Liver (tissue), 8 donors: ENCODE measurements at regions not wholly inside any gene's neighbourhood (a gene's known extent, or its start where the extent isn't known, plus 50 kb on each side); places are given as distances from the start of the nearest gene placed in this dataset.

Experiments used
- DNase-seq: peaks from one replicate; pipeline ENCODE4 v3.0.0-alpha.2; 2017; ENCODE audit warnings: low spot score
- H3K27ac ChIP-seq, 2 donors: one replicate each; pipeline ENCODE4 v1.7.0; 2013; ENCODE audit warnings: inconsistent platforms in 2 of 2, low read length in 2 of 2, control low read depth in 1 of 2, low read depth in 1 of 2, mild to moderate bottlenecking in 1 of 2
- H3K27me3 ChIP-seq, 4 donors: one replicate each; pipeline versions ENCODE4 v1.6.1 to v1.7.0; 2013; ENCODE audit warnings: low read length in 3 of 4, inconsistent platforms in 1 of 4, mild to moderate bottlenecking in 1 of 4, moderate library complexity in 1 of 4; ENCODE audit not compliant: control insufficient read depth in 4 of 4, insufficient read depth in 4 of 4
- H3K36me3 ChIP-seq, 4 donors: one replicate each; pipeline versions ENCODE4 v1.6.1 to v1.7.0; 2013; ENCODE audit warnings: low read length in 3 of 4, mild to moderate bottlenecking in 3 of 4, low read depth in 1 of 4, moderate library complexity in 1 of 4; ENCODE audit not compliant: control insufficient read depth in 4 of 4, insufficient read depth in 3 of 4
- H3K4me1 ChIP-seq, 4 donors: one replicate each; pipeline versions ENCODE4 v1.6.1 to v1.7.0; 2013; ENCODE audit warnings: low read length in 3 of 4, mild to moderate bottlenecking in 3 of 4, moderate library complexity in 1 of 4; ENCODE audit not compliant: control insufficient read depth in 4 of 4, insufficient read depth in 4 of 4
- H3K4me3 ChIP-seq, 3 donors: one replicate each; pipeline versions ENCODE4 v1.6.1 to v1.7.0; 2013; ENCODE audit warnings: low read length in 3 of 3, control low read depth in 1 of 3, low read depth in 1 of 3, mild to moderate bottlenecking in 1 of 3
- H3K9ac ChIP-seq, 2 donors: one replicate each; pipeline ENCODE4 v1.7.0; 2013; ENCODE audit warnings: low read length in 2 of 2, mild to moderate bottlenecking in 2 of 2, moderate library complexity in 2 of 2, control low read depth in 1 of 2, low read depth in 1 of 2
- H3K9me3 ChIP-seq, 4 donors: one replicate each; pipeline versions ENCODE4 v1.6.1 to v1.7.0; 2013; ENCODE audit warnings: low read length in 3 of 4; ENCODE audit not compliant: control insufficient read depth in 4 of 4
- FOXA2 ChIP-seq: IDR thresholded peaks from 2 replicates; pipeline ENCODE4 v1.6.1; 2016; ENCODE audit warnings: antibody characterized with exemption
- HNF4A ChIP-seq, 2 donors: conservative IDR thresholded peaks; 2 replicates each; pipeline ENCODE4 v1.6.1; 2016; ENCODE audit warnings: antibody characterized with exemption in 2 of 2, mild to moderate bottlenecking in 2 of 2
- HNF4G ChIP-seq: IDR thresholded peaks from 2 replicates; pipeline ENCODE4 v1.6.1; 2016; ENCODE audit warnings: antibody characterized with exemption
- NR2F2 ChIP-seq: IDR thresholded peaks from 2 replicates; pipeline ENCODE4 v1.6.1; 2016; ENCODE audit warnings: antibody characterized with exemption
- RAD21 ChIP-seq, 2 donors: IDR thresholded peaks; 2 replicates each; pipeline ENCODE4 v1.6.1; 2016; ENCODE audit warnings: antibody characterized with exemption in 2 of 2, mild to moderate bottlenecking in 2 of 2
- RXRA ChIP-seq, 2 donors: IDR thresholded peaks; 2 replicates each; pipeline ENCODE4 v1.6.1; 2017 to 2018; ENCODE audit warnings: antibody characterized with exemption in 2 of 2, mild to moderate bottlenecking in 1 of 2
- SP1 ChIP-seq: IDR thresholded peaks from 2 replicates; pipeline ENCODE4 v1.6.1; 2018; ENCODE audit warnings: antibody characterized with exemption, mild to moderate bottlenecking
- WGBS: extraction: QIAGEN DNeasy Blood & Tissue Kit; methylation state at CpG from one replicate; pipeline ENCODE4 v1.1.7; 2013; 5-methylcytosine and 5-hydroxymethylcytosine counted together
- TF ChIP-seq, protein P1 (sequence below): IDR thresholded peaks from 2 replicates; pipeline ENCODE4 v1.6.1; 2016; ENCODE audit warnings: antibody characterized with exemption
- TF ChIP-seq, protein P2 (sequence below): IDR thresholded peaks from 2 replicates; pipeline ENCODE4 v1.6.1; 2016; ENCODE audit warnings: antibody characterized with exemption, mild to moderate bottlenecking
- TF ChIP-seq, protein P3 (sequence below): fragments of 150-350 bp; IDR thresholded peaks from 2 replicates; pipeline ENCODE4 v1.5.1; 2017; ENCODE audit warnings: improper control_type of control experiment, low read depth, low read length; ENCODE audit not compliant: missing input control
- TF ChIP-seq, protein P4 (sequence below): IDR thresholded peaks from 2 replicates; pipeline ENCODE4 v1.6.1; 2016; ENCODE audit warnings: antibody characterized with exemption
- donor health status: healthy.
- donor health status: healthy.
- donor health status: healthy.
- donor health status: healthy.
- donor health status: healthy.

DNA sequence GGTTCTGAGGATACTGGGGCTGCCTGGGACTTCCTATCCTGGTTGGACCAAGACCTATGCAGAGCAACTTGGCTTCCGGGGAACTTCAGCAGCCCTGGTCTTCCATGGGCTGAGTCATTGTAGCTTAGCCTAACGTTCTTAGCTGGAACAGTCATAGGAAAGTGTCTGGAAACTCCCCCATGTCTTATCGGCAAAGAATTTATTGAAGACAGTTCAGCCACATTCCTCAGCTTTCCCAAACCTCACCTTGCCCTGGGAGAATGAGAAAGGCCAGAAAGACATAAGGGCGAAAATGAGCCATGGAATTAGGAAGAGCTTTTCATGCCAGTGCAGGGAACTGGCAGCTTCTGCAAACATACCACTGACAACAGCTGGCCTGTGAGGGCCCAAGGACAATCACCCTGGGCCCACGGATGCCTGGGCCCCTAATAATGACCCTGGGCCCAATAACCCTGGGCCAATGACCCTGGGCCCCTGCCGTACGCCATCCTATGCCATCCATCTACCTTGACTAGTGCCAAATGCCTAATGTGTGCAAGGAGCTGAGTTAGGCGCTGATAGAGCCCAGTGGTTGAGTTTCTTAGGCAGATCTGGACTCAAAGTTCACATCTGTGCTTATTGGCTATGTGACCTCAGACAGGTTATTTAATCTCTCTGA lies 114.4 kb upstream of the GADD45A start:
- DNase-seq = no peak
- Histone ChIP-seq H3K4me3 (no peak overlapping the region), H3K27me3 (no peaks in the 10 kb centered on the region), H3K9me3 (no peaks in the 10 kb centered on the region), H3K9ac (no peak overlapping the region), H3K36me3 (no peaks in the 10 kb centered on the region), H3K4me1 (peaks cover 24 to 42% (median 34%) of the 10 kb centered on the region in 4 donors), H3K27ac (peak overlapping the region; percentile 39 to 84)
- 62% methylated on average over 8 of the region's 8 CpGs for WGBS
- TF ChIP-seq, protein P1, sequence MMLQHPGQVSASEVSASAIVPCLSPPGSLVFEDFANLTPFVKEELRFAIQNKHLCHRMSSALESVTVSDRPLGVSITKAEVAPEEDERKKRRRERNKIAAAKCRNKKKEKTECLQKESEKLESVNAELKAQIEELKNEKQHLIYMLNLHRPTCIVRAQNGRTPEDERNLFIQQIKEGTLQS = no peak
- TF ChIP-seq, protein P2, sequence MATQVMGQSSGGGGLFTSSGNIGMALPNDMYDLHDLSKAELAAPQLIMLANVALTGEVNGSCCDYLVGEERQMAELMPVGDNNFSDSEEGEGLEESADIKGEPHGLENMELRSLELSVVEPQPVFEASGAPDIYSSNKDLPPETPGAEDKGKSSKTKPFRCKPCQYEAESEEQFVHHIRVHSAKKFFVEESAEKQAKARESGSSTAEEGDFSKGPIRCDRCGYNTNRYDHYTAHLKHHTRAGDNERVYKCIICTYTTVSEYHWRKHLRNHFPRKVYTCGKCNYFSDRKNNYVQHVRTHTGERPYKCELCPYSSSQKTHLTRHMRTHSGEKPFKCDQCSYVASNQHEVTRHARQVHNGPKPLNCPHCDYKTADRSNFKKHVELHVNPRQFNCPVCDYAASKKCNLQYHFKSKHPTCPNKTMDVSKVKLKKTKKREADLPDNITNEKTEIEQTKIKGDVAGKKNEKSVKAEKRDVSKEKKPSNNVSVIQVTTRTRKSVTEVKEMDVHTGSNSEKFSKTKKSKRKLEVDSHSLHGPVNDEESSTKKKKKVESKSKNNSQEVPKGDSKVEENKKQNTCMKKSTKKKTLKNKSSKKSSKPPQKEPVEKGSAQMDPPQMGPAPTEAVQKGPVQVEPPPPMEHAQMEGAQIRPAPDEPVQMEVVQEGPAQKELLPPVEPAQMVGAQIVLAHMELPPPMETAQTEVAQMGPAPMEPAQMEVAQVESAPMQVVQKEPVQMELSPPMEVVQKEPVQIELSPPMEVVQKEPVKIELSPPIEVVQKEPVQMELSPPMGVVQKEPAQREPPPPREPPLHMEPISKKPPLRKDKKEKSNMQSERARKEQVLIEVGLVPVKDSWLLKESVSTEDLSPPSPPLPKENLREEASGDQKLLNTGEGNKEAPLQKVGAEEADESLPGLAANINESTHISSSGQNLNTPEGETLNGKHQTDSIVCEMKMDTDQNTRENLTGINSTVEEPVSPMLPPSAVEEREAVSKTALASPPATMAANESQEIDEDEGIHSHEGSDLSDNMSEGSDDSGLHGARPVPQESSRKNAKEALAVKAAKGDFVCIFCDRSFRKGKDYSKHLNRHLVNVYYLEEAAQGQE = no peak
- TF ChIP-seq NR2F2 = no peak
- TF ChIP-seq FOXA2 = no peak
- TF ChIP-seq SP1 = peak; percentile 46
- peak; percentile 69 to 88 for TF ChIP-seq RXRA (IDR thresholded peaks at IDR 0.05)
- TF ChIP-seq, protein P3, sequence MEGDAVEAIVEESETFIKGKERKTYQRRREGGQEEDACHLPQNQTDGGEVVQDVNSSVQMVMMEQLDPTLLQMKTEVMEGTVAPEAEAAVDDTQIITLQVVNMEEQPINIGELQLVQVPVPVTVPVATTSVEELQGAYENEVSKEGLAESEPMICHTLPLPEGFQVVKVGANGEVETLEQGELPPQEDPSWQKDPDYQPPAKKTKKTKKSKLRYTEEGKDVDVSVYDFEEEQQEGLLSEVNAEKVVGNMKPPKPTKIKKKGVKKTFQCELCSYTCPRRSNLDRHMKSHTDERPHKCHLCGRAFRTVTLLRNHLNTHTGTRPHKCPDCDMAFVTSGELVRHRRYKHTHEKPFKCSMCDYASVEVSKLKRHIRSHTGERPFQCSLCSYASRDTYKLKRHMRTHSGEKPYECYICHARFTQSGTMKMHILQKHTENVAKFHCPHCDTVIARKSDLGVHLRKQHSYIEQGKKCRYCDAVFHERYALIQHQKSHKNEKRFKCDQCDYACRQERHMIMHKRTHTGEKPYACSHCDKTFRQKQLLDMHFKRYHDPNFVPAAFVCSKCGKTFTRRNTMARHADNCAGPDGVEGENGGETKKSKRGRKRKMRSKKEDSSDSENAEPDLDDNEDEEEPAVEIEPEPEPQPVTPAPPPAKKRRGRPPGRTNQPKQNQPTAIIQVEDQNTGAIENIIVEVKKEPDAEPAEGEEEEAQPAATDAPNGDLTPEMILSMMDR = no peak
- TF ChIP-seq HNF4A (conservative IDR thresholded peaks at IDR 0.05) = peak in 1 of 2 donors; percentile 40
- TF ChIP-seq HNF4G = no peak
- no peak for TF ChIP-seq RAD21 (IDR thresholded peaks at IDR 0.05)
- TF ChIP-seq, protein P4, sequence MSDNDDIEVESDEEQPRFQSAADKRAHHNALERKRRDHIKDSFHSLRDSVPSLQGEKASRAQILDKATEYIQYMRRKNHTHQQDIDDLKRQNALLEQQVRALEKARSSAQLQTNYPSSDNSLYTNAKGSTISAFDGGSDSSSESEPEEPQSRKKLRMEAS = no peak

DNA sequence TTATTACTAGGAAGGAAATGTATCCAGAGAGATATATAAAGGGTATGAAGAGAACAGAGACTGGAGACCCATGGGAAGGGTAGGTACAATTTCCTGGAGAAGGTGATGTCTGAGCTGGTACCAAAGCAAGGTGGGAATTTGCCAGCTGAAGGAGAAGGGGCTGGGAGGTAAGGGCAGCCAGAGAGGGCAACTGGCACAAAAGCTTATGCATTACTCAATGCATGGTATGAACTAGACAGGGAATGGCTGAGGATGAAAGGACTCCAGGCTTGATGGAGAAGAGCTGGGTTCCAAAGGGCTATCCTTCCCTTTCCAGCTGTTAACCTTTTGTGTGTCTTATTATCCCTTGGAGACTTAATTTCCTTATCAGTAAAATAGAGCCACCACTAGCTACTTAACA lies 113.6 kb upstream of the GADD45A start:
- Histone ChIP-seq H3K27me3 (no peaks in the 10 kb centered on the region), H3K4me1 (peaks cover 27 to 45% (median 39%) of the 10 kb centered on the region in 4 donors), H3K9me3 (no peaks in the 10 kb centered on the region), H3K27ac (peak overlapping the region; percentile 84 to 90), H3K4me3 (no peak overlapping the region), H3K36me3 (no peaks in the 10 kb centered on the region), H3K9ac (no peak overlapping the region)
- DNase-seq = no peak
- TF ChIP-seq NR2F2 = no peak
- peak in 1 of 2 donors; percentile 40 for TF ChIP-seq HNF4A (conservative IDR thresholded peaks at IDR 0.05)
- TF ChIP-seq RXRA (IDR thresholded peaks at IDR 0.05) = peak in 1 of 2 donors; percentile 6
